GM18505 (cell line): ENCODE measurements at regions not wholly inside any gene's neighbourhood (a gene's known extent, or its start where the extent isn't known, plus 50 kb on each side); places are given as distances from the start of the nearest gene placed in this dataset.
A peak's percentile ranks its signal among the peaks of the same experiment; 100 is the strongest.

Source experiments
- ATAC-seq: cut with Tn5 transposase; IDR thresholded peaks from one replicate; pipeline ENCODE4 v1.9.1; 2021; ENCODE audit not compliant: unreplicated experiment
- POLR2A ChIP-seq: IDR thresholded peaks from 4 replicates; pipeline ENCODE4 v1.6.1; 2011; ENCODE audit warnings: borderline replicate concordance; ENCODE audit not compliant: insufficient read depth, insufficient read length; ENCODE audit errors: extremely low read depth

GRCh38 chr9:84103651-84104377, 123.2 kb downstream of the RMI1 start:
- TF ChIP-seq POLR2A, result no peak
- ATAC-seq, result no peak

GRCh38 chr9:84107081-84107480, 126.5 kb downstream of the RMI1 start:
- ATAC-seq, result no peak
- TF ChIP-seq POLR2A, result no peak

- no peak for ATAC-seq
- TF ChIP-seq POLR2A, result no peak
These were observed 127.4 kb downstream of the RMI1 start for GRCh38 chr9:84107995-84108394.

GRCh38 chr9:84111726-84112125, 131.1 kb downstream of the RMI1 start:
- ATAC-seq, result no peak
- no peak for TF ChIP-seq POLR2A

- ATAC-seq, result no peak
- TF ChIP-seq POLR2A, result no peak
These were observed 141.5 kb downstream of the RMI1 start for GRCh38 chr9:84121991-84122523.

- ATAC-seq, result no peak
- TF ChIP-seq POLR2A, result no peak
These were observed 142.0 kb downstream of the RMI1 start for GRCh38 chr9:84122572-84122971.

- TF ChIP-seq POLR2A, result no peak
- peak; percentile 80 for ATAC-seq
These were observed 143.2 kb downstream of the RMI1 start for GRCh38 chr9:84123648-84124406.

GRCh38 chr9:84125046-84125445, 144.4 kb downstream of the RMI1 start:
- no peak for TF ChIP-seq POLR2A
- ATAC-seq, result no peak

GRCh38 chr9:84129529-84129928, 148.9 kb downstream of the RMI1 start:
- ATAC-seq, result no peak
- TF ChIP-seq POLR2A, result no peak

GRCh38 chr9:84136119-84136868, 155.7 kb downstream of the RMI1 start:
- ATAC-seq, result no peak
- no peak for TF ChIP-seq POLR2A

GRCh38 chr9:84137968-84138367, 157.4 kb downstream of the RMI1 start:
- no peak for ATAC-seq
- no peak for TF ChIP-seq POLR2A

GRCh38 chr9:84138541-84138940, 157.9 kb downstream of the RMI1 start:
- ATAC-seq, result no peak
- TF ChIP-seq POLR2A, result no peak
